ENCODE measurements at regions not wholly inside any gene's neighbourhood (a gene's known extent, or its start where the extent isn't known, plus 50 kb on each side); places are given as distances from the start of the nearest gene placed in this dataset.

DNA sequence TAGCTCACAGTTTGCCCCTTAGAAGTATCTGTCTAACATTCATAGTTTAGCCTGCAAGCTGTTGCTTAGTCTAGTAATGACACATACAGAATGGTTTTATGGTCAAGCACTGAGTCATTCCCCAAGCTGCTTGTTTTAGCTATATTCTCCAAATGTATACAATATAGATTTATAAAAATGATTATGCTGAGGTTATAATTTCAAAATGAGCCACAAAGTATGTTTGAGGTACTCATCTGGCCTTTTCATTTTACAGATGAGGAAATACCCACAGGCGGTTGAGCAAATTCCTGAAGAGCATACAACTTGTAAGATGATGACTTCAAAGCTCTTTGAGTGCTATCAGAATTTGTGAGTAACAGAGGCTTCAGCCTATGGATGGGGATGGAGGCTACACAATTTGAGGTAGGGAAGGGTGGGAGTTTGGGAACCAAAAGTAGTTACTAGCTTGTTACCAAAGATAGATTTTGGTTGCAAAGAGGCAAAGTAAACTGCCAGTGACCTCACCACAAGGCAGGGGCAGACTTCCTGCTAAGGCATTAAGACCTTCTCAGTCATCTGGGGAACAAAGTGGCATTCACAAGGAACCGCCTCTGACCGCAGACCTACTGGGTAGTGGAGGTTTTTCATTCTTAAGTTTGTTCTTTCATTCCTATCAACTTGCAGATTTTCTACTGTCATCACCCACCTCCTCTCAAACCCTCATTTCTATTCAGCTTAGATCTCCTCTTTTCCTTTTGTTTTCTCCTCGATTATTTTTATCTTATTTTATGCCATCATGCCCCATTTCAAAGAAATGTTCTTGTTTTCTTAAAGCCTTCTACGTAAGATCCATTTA lies 257.2 kb upstream of the NECTIN3 start:
- Histone ChIP-seq H3K27ac (ENCODE audit: low read depth in 1 of 3, low read length in 2 of 3) (no peak overlapping the region), H3K27me3 (ENCODE audit: control insufficient read depth in 3 of 3, insufficient read depth in 3 of 3, low read length in 3 of 3) (no peaks in the 10 kb centered on the region), H3K4me1 (ENCODE audit: control insufficient read depth in 3 of 3, insufficient read depth in 2 of 3, low read depth in 1 of 3, low read length in 2 of 3) (no peaks in the 10 kb centered on the region), H3K4me3 (ENCODE audit: low read depth in 1 of 3, low read length in 3 of 3) (no peak overlapping the region), H3K9me3 (ENCODE audit: control insufficient read depth in 2 of 2, insufficient read depth in 1 of 2, low read depth in 1 of 2, low read length in 1 of 2) (peaks cover 0 to 3% of the 10 kb centered on the region in 2 donors), H3K36me3 (ENCODE audit: control insufficient read depth in 3 of 3, insufficient read depth in 2 of 3, low read depth in 1 of 3, low read length in 3 of 3) (no peaks in the 10 kb centered on the region)
- peak; percentile 7 to 24 for DNase-seq
- WGBS, 3 donors = 78 to 88% (median 81%) methylated on average over 5 of the region's 5 CpGs
- no peak for FAIRE-seq

DNA sequence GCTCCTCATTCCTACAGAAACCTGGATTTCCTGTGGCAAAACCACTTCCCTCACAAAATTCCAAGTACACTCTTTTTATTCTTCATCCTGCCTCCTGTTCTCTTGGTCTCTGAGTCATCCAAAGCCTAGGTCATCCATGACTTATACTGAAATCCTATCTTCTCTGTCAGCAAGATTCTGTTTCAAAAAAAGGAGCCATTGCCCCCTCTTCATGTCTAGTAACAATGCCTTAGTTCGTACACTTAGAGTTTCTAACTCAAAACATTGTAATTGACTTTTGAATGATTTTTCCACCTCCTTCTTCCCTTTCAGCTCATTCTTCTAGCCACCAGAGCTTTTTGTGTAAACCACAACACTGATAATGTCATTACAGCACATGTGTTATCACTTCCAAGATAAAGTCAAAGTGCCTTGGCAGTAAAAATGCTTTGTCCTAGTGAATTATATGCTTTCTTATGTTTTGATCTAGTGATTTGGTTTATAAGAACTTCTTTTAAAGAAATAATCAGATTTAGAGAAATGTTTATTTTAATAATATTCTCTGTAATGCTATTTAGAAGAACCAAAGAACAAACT lies 256.5 kb upstream of the NECTIN3 start:
- Histone ChIP-seq H3K27ac (ENCODE audit: low read depth in 1 of 3, low read length in 2 of 3) (no peak overlapping the region), H3K27me3 (ENCODE audit: control insufficient read depth in 3 of 3, insufficient read depth in 3 of 3, low read length in 3 of 3) (no peaks in the 10 kb centered on the region), H3K4me1 (ENCODE audit: control insufficient read depth in 3 of 3, insufficient read depth in 2 of 3, low read depth in 1 of 3, low read length in 2 of 3) (no peaks in the 10 kb centered on the region), H3K9me3 (ENCODE audit: control insufficient read depth in 2 of 2, insufficient read depth in 1 of 2, low read depth in 1 of 2, low read length in 1 of 2) (peaks cover 0 to 3% of the 10 kb centered on the region in 2 donors), H3K4me3 (ENCODE audit: low read depth in 1 of 3, low read length in 3 of 3) (no peak overlapping the region), H3K36me3 (ENCODE audit: control insufficient read depth in 3 of 3, insufficient read depth in 2 of 3, low read depth in 1 of 3, low read length in 3 of 3) (no peaks in the 10 kb centered on the region)
- DNase-seq (peak; percentile 8 to 25), FAIRE-seq (peak; percentile 62)
- 2 to 25% (median 22%) methylated on average over 1 of the region's 1 CpG for WGBS, 3 donors

GRCh38 chr3:110816008-110816407 lies 255.6 kb upstream of the NECTIN3 start:
- no peak overlapping the region for H3K27ac ChIP-seq (ENCODE audit: low read depth in 1 of 3, low read length in 2 of 3)
- no peaks in the 10 kb centered on the region for H3K27me3 ChIP-seq (ENCODE audit: control insufficient read depth in 3 of 3, insufficient read depth in 3 of 3, low read length in 3 of 3)
- no peaks in the 10 kb centered on the region for H3K36me3 ChIP-seq (ENCODE audit: control insufficient read depth in 3 of 3, insufficient read depth in 2 of 3, low read depth in 1 of 3, low read length in 3 of 3)
- H3K4me3 ChIP-seq (ENCODE audit: low read depth in 1 of 3, low read length in 3 of 3) = no peak overlapping the region
- 43 to 71% (median 65%) methylated on average over 1 of the region's 1 CpG for WGBS, 3 donors
- peaks cover 0 to 3% of the 10 kb centered on the region in 2 donors for H3K9me3 ChIP-seq (ENCODE audit: control insufficient read depth in 2 of 2, insufficient read depth in 1 of 2, low read depth in 1 of 2, low read length in 1 of 2)
- no peaks in the 10 kb centered on the region for H3K4me1 ChIP-seq (ENCODE audit: control insufficient read depth in 3 of 3, insufficient read depth in 2 of 3, low read depth in 1 of 3, low read length in 2 of 3)
- FAIRE-seq = no peak
- DNase-seq = no peak

DNA sequence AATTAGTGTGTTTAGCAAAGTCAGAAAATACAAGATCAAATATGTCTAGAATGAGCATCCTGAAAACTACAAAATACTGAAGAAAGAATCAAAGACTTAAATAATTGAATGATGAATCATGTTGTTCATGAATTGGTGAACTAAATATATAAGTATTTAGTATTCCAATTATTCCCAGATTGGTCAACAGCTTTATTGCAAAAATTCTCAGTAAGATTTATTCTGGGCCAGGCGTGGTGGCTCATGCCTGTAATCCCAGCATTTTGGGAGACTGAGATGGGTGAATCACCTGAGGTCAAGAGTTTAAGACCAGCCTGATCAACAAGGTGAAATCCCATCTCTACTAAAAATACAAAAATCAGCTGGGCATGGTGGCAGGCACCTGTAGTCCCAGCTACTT lies 250.0 kb upstream of the NECTIN3 start:
- Histone ChIP-seq H3K27ac (ENCODE audit: low read depth in 1 of 3, low read length in 2 of 3) (no peak overlapping the region), H3K27me3 (ENCODE audit: control insufficient read depth in 3 of 3, insufficient read depth in 3 of 3, low read length in 3 of 3) (no peaks in the 10 kb centered on the region), H3K36me3 (ENCODE audit: control insufficient read depth in 3 of 3, insufficient read depth in 2 of 3, low read depth in 1 of 3, low read length in 3 of 3) (no peaks in the 10 kb centered on the region), H3K4me3 (ENCODE audit: low read depth in 1 of 3, low read length in 3 of 3) (no peak overlapping the region), H3K9me3 (ENCODE audit: control insufficient read depth in 2 of 2, insufficient read depth in 1 of 2, low read depth in 1 of 2, low read length in 1 of 2) (peaks cover 0 to 3% of the 10 kb centered on the region in 2 donors), H3K4me1 (ENCODE audit: control insufficient read depth in 3 of 3, insufficient read depth in 2 of 3, low read depth in 1 of 3, low read length in 2 of 3) (no peaks in the 10 kb centered on the region)
- FAIRE-seq = no peak
- DNase-seq = no peak
- 87 to 100% (median 94%) methylated on average over 1 of the region's 1 CpG for WGBS, 3 donors

- Histone ChIP-seq H3K27me3 (ENCODE audit: control insufficient read depth in 3 of 3, insufficient read depth in 3 of 3, low read length in 3 of 3) (no peaks in the 10 kb centered on the region), H3K27ac (ENCODE audit: low read depth in 1 of 3, low read length in 2 of 3) (no peak overlapping the region), H3K36me3 (ENCODE audit: control insufficient read depth in 3 of 3, insufficient read depth in 2 of 3, low read depth in 1 of 3, low read length in 3 of 3) (no peaks in the 10 kb centered on the region), H3K9me3 (ENCODE audit: control insufficient read depth in 2 of 2, insufficient read depth in 1 of 2, low read depth in 1 of 2, low read length in 1 of 2) (peaks cover 0 to 3% of the 10 kb centered on the region in 2 donors), H3K4me1 (ENCODE audit: control insufficient read depth in 3 of 3, insufficient read depth in 2 of 3, low read depth in 1 of 3, low read length in 2 of 3) (no peaks in the 10 kb centered on the region), H3K4me3 (ENCODE audit: low read depth in 1 of 3, low read length in 3 of 3) (no peak overlapping the region)
- WGBS, 3 donors = 18 to 58% (median 29%) methylated on average over 2 of the region's 2 CpGs
- DNase-seq (no peak), FAIRE-seq (no peak)
Measured at GRCh38 chr3:110822971-110823370, 248.6 kb upstream of the NECTIN3 start.

DNA sequence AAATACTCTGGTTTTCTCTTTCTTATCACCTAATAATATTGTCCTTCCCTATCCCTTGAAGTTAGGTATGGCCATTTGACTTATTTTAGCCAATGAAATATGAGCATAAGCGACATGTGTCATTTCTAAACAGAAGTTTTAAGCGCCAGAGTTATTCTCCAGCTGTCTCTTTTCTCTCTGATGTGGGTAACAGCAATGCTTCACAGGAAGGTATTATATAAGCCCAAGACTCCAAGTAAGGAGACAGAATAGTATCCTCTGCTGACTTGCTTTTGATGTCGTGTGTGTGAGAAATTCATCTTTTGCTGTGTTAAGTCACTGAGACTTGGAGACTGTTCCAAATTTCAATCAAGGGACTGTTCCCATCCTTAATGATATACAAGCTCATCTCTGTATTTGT lies 224.6 kb upstream of the NECTIN3 start:
- H3K27me3 ChIP-seq (ENCODE audit: control insufficient read depth in 3 of 3, insufficient read depth in 3 of 3, low read length in 3 of 3) = peaks cover 0 to 2% (median 0%) of the 10 kb centered on the region in 3 donors
- no peak for DNase-seq
- no peaks in the 10 kb centered on the region for H3K9me3 ChIP-seq (ENCODE audit: control insufficient read depth in 2 of 2, insufficient read depth in 1 of 2, low read depth in 1 of 2, low read length in 1 of 2)
- H3K4me1 ChIP-seq (ENCODE audit: control insufficient read depth in 3 of 3, insufficient read depth in 2 of 3, low read depth in 1 of 3, low read length in 2 of 3) = no peaks in the 10 kb centered on the region
- WGBS, 3 donors = 50 to 75% (median 54%) methylated on average over 3 of the region's 3 CpGs
- no peak overlapping the region for H3K4me3 ChIP-seq (ENCODE audit: low read depth in 1 of 3, low read length in 3 of 3)
- H3K27ac ChIP-seq (ENCODE audit: low read depth in 1 of 3, low read length in 2 of 3) = no peak overlapping the region
- FAIRE-seq = no peak
- no peaks in the 10 kb centered on the region for H3K36me3 ChIP-seq (ENCODE audit: control insufficient read depth in 3 of 3, insufficient read depth in 2 of 3, low read depth in 1 of 3, low read length in 3 of 3)

GRCh38 chr3:110849064-110849463 lies 222.6 kb upstream of the NECTIN3 start:
- 64 to 79% (median 73%) methylated on average over 2 of the region's 2 CpGs for WGBS, 3 donors
- Histone ChIP-seq H3K27ac (ENCODE audit: low read depth in 1 of 3, low read length in 2 of 3) (no peak overlapping the region), H3K4me3 (ENCODE audit: low read depth in 1 of 3, low read length in 3 of 3) (no peak overlapping the region), H3K36me3 (ENCODE audit: control insufficient read depth in 3 of 3, insufficient read depth in 2 of 3, low read depth in 1 of 3, low read length in 3 of 3) (no peaks in the 10 kb centered on the region), H3K27me3 (ENCODE audit: control insufficient read depth in 3 of 3, insufficient read depth in 3 of 3, low read length in 3 of 3) (peaks cover 0 to 2% (median 0%) of the 10 kb centered on the region in 3 donors), H3K4me1 (ENCODE audit: control insufficient read depth in 3 of 3, insufficient read depth in 2 of 3, low read depth in 1 of 3, low read length in 2 of 3) (no peaks in the 10 kb centered on the region), H3K9me3 (ENCODE audit: control insufficient read depth in 2 of 2, insufficient read depth in 1 of 2, low read depth in 1 of 2, low read length in 1 of 2) (no peaks in the 10 kb centered on the region)
- FAIRE-seq (no peak), DNase-seq (no peak)

DNA sequence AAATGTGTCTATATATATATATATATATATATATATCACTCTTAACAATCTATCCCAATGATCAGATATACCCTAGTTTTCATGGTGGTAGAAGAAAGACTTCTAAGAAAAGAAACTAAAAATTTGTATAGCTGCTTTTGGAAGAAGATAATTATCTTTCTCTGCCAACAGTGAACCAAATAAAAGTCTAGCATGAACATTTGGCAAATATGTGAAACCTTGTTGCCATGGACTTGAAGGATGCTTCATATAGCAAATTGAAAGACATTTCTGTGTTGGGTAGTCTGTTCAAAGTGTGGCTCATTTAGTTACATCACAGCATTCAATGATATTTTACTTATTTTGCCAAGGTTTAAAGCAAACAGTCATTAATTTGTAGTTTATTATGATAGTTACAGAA lies 219.9 kb upstream of the NECTIN3 start:
- Histone ChIP-seq H3K4me3 (ENCODE audit: low read depth in 1 of 3, low read length in 3 of 3) (no peak overlapping the region), H3K27ac (ENCODE audit: low read depth in 1 of 3, low read length in 2 of 3) (no peak overlapping the region), H3K36me3 (ENCODE audit: control insufficient read depth in 3 of 3, insufficient read depth in 2 of 3, low read depth in 1 of 3, low read length in 3 of 3) (no peaks in the 10 kb centered on the region), H3K4me1 (ENCODE audit: control insufficient read depth in 3 of 3, insufficient read depth in 2 of 3, low read depth in 1 of 3, low read length in 2 of 3) (no peaks in the 10 kb centered on the region), H3K9me3 (ENCODE audit: control insufficient read depth in 2 of 2, insufficient read depth in 1 of 2, low read depth in 1 of 2, low read length in 1 of 2) (no peaks in the 10 kb centered on the region), H3K27me3 (ENCODE audit: control insufficient read depth in 3 of 3, insufficient read depth in 3 of 3, low read length in 3 of 3) (peaks cover 0 to 2% (median 0%) of the 10 kb centered on the region in 3 donors)
- FAIRE-seq (no peak), DNase-seq (no peak)

Measured in small intestine (tissue), 7 donors.